Activated T-helper 2 cell treated with anti-CD3 and anti-CD28 coated beads, Interferon-gamma antibody, Interleukin-2, Interleukin-4, amounts not matched to agents 10 μg/mL and 5 μg/mL and 100 μg/mL, durations not matched to agents 14 hours and 24 hours and 36 hours (primary cell): ENCODE measurements at regions not wholly inside any gene's neighbourhood (a gene's known extent, or its start where the extent isn't known, plus 50 kb on each side); places are given as distances from the start of the nearest gene placed in this dataset.

Source experiments
- DNase-seq: peaks from one replicate; pipeline ENCODE4 v3.0.0; 2021; ENCODE audit warnings: low spot score
- H3K27ac Mint-ChIP-seq: one replicate; pipeline ENCODE4 v1.8.0; 2021; ENCODE audit warnings: mixed read lengths
- H3K27me3 Mint-ChIP-seq: one replicate; pipeline ENCODE4 v1.8.0; 2021; ENCODE audit warnings: low read depth, mixed read lengths
- H3K36me3 Mint-ChIP-seq: one replicate; pipeline ENCODE4 v1.8.0; 2021; ENCODE audit warnings: low read depth, mixed read lengths
- H3K4me1 Mint-ChIP-seq: one replicate; pipeline ENCODE4 v1.8.0; 2021; ENCODE audit warnings: low read depth, mixed read lengths
- H3K4me3 Mint-ChIP-seq: one replicate; pipeline ENCODE4 v1.8.0; 2021; ENCODE audit warnings: low read depth, mild to moderate bottlenecking, moderate library complexity, mixed read lengths
- H3K9me3 Mint-ChIP-seq: one replicate; pipeline ENCODE4 v1.8.0; 2021; ENCODE audit warnings: mixed read lengths
- intact Hi-C: fragments of 100-400 bp; cut with micrococcal nuclease; formaldehyde crosslinking; loops from one replicate; pipeline ENCODE4 v1.15.1; 2023

DNA sequence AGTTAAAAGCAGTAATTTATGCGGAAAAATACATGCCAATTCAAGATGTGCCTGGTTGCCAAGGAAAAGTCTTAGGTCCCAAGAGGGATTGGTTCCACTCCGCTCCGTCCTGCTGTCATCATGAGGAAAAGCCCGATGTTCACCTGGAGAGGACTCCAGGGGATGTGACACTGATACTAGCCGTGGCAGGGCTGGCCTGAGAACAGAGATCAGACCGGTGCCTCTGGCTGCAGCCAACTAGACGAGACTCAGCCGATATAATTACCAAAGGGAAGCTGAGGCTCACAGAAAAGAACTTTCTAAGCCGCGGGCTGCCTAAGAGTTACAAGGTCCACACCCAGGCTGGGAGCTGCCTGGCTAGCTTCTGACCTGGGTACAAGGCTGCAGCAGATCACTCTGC lies 81.3 kb upstream of the UNC5B start:
- H3K4me3 Mint-ChIP-seq, result no peak overlapping the region
- no peak for DNase-seq
- no peaks in the 10 kb centered on the region for H3K36me3 Mint-ChIP-seq
- H3K9me3 Mint-ChIP-seq, result no peaks in the 10 kb centered on the region
- no peak overlapping the region for H3K27ac Mint-ChIP-seq
- peaks cover 6% of the 10 kb centered on the region for H3K4me1 Mint-ChIP-seq
- peaks cover 19% of the 10 kb centered on the region for H3K27me3 Mint-ChIP-seq
- intact Hi-C loops, result no loop called here

DNA sequence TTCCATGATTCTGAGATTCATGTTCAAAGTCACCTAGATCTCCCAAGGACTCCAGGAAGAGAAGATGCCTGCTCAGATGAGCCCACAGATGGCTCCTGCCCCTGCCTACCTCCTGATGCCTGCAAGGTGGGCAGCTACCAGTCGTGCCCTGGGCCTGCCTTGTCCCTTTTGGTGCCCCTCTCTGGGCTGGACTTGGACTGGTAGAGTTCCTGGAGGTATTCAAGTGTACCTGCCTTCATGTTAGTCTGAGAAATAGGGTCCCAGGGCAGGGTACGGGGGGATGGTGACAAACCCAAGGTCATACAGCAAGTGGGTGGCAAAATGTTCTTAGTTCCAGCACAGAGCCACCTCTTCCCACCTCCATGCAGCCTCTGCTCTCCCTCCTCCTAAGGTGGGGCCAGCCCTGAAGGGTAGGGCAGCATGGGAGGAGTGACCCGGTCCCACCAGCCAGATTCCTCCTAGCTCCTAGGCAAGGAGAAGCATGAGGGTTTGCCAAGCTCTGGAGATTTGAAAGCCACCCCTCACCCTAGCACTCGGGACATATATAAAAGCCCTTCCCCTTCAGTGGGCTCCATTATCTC lies 80.8 kb upstream of the UNC5B start:
- Mint-ChIP-seq H3K27me3 (peaks cover 19% of the 10 kb centered on the region), H3K27ac (no peak overlapping the region), H3K9me3 (no peaks in the 10 kb centered on the region), H3K4me3 (no peak overlapping the region), H3K36me3 (no peaks in the 10 kb centered on the region), H3K4me1 (peaks cover 6% of the 10 kb centered on the region)
- intact Hi-C loops, result no loop called here
- DNase-seq, result no peak

DNA sequence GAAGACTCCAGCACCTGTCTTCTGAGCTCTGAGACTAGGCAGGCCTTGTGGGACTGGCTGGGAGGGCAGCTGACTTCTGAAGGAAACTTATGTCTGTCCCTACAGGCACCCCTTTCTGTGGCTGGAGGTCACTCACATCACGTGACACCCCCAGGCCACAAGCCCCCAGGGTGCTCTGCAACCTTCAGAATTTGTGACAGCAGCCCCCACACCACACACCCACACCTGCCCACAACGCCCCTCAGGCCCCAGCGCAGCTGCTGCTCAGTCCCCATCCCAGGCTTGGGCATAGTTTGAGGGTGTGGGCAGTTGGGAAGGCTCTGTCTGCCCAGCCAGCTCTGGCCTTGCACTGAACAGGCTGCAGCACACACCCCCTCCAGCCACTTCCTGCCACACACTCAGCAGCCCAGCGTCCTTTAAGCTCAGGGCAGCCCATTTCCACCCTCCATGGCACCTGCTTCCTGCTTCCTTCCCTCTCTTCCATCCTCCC lies 80.0 kb upstream of the UNC5B start:
- Mint-ChIP-seq H3K4me3 (no peak overlapping the region), H3K4me1 (peaks cover 6% of the 10 kb centered on the region), H3K27me3 (peaks cover 18% of the 10 kb centered on the region), H3K27ac (no peak overlapping the region), H3K9me3 (no peaks in the 10 kb centered on the region), H3K36me3 (no peaks in the 10 kb centered on the region)
- intact Hi-C loops, result no loop called here
- no peak for DNase-seq

DNA sequence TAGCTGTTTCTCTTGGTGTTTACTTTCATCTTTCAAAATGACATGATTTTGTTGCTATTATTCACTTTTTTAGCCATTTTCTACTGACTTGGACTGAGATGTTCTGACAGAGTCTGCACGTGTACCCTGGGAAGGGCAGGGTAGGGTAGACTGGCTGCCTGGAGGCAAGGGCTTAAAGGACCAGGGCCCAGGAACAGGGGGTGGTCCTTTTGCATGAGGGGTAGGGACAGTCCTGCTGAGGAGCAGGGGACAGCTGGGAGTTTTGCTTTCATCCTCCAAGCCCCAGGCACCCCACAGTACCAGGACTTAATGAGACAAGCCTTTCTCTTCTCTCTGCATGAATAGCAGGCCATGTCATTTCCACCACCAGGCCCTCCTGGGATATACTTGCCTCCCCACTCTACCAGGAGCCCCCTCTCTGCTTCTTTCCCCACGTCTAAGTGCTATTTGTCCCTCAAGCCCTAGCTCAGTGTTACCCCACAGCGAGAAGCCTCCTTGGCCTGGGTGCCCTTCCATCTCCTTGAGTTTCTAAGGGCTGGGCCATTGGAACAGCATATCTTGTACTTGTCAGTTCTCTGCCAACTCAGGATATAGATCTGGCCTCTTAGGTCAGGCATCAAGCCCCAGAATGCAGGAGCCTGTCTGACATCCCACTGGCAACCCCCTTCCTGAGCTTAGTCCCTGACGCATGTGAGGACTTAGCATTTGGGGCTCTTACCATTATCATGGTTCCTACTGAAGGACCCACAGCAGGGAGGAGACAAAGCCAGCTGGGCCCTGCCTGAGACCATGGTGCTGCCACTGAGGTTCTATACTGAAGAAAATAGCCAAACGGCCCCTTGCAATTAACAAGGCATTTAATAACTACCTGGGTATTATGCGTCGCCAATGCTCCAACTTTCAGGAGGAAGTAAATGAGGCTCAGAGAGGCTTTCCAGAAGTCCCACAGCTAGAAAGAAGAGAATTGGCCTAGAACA lies 78.4 kb upstream of the UNC5B start:
- Mint-ChIP-seq H3K9me3 (no peaks in the 10 kb centered on the region), H3K36me3 (no peaks in the 10 kb centered on the region), H3K27ac (no peak overlapping the region), H3K27me3 (peaks cover 9% of the 10 kb centered on the region), H3K4me1 (no peaks in the 10 kb centered on the region), H3K4me3 (no peak overlapping the region)
- intact Hi-C loops, result no loop called here
- DNase-seq, result no peak

DNA sequence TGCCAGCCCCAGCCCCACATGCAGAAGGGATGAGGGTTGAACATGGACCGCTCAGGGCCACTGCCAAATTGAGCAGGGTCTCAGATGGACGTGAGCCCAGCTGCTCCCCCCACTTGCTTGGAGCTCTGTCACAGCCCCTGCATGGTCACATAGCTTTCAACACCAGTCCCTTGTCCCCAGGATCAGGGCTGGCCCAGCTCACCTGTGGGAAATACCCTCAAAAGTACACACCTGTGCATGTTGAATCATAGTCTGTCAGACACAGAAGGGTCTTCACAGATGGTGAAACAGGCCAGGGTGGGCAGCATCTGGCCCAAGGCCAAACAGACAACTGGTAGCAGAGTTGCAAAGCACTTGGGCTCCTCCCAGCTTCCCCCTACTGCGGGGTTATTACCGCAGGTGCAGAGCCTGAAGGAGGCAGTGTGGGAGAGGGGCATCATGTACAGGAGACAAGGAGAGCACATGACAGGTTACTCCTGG lies 77.6 kb upstream of the UNC5B start:
- Mint-ChIP-seq H3K27ac (no peak overlapping the region), H3K27me3 (peaks cover 9% of the 10 kb centered on the region), H3K36me3 (no peaks in the 10 kb centered on the region), H3K9me3 (no peaks in the 10 kb centered on the region), H3K4me1 (no peaks in the 10 kb centered on the region), H3K4me3 (no peak overlapping the region)
- no peak for DNase-seq
- intact Hi-C loops, result no loop called here

DNA sequence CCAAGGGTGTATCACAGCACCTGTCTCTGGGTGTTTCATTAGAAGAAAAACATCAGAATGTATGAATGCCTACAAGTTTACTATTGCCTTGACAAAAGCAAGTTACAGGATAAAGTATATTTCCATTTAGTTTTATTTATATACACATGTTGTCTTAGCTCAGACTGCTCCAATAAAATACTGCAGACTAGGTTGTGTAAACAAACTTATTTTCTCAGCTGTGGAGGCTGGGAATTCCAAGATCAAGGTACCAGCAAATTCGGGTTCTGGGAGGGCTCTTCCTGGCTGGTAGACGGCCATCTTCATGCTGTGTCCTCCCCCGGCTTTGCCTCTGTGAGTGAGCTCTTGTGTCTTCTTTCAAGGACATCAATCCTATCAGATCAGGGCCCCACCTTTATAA lies 77.1 kb upstream of the UNC5B start:
- DNase-seq, result no peak
- Mint-ChIP-seq H3K27me3 (peaks cover 8% of the 10 kb centered on the region), H3K36me3 (no peaks in the 10 kb centered on the region), H3K4me1 (no peaks in the 10 kb centered on the region), H3K27ac (no peak overlapping the region), H3K4me3 (no peak overlapping the region), H3K9me3 (no peaks in the 10 kb centered on the region)
- intact Hi-C loops, result no loop called here

DNA sequence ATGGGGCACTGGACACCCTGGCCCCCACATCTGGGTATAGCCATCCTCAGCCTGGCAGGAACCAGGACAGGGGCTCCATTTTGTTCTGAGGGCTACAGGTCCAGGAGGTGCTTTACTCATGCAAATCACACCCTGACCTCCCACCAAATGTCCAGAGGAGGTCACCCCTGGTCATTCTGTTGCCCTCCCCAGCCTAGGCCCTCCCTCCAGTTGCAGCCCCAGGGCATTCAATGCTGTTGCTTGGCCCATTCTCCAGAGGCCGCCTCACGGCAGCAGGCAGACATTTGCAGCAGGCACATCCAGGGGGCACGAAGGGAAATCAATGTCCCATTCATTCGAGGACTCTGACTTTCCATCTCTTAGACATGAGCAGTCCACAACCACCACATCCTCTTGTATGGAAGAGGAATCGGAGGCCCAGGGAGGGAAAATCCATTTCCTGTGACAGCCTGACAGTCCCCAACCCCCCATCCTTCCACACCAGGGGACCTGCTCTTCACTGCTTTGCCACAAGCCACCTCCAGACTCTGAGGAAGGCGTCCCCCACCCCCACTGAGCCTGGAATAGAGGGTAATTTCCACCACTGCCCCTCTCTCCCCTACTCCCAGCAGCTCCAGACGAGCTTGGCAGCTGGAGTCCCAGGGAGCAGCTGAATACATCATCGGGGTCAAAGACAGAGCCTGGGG lies 76.2 kb upstream of the UNC5B start:
- DNase-seq, result no peak
- intact Hi-C loops, result no loop called here
- H3K27ac Mint-ChIP-seq, result no peak overlapping the region
- no peak overlapping the region for H3K4me3 Mint-ChIP-seq
- H3K4me1 Mint-ChIP-seq, result no peaks in the 10 kb centered on the region
- no peaks in the 10 kb centered on the region for H3K27me3 Mint-ChIP-seq
- no peaks in the 10 kb centered on the region for H3K9me3 Mint-ChIP-seq
- no peaks in the 10 kb centered on the region for H3K36me3 Mint-ChIP-seq

DNA sequence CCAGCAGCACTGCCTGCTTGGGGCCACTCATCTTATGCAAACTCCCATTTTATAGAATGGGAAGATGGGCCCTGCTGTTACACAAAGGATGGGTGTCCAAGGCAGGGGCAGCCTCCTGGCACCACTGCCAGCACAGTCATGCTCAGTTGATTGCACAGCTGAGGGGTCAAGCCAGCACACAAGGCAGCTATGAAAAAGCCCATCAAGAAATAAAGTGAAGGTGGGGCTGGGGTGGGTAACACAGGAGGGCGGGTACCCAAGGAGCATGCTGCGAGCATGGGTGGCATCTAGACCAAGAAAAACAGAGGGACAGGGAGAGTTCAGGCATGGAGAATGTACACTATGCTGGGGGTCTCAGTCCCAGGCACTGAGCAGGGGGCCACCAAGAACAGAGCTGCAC lies 74.7 kb upstream of the UNC5B start:
- Mint-ChIP-seq H3K9me3 (no peaks in the 10 kb centered on the region), H3K27ac (no peak overlapping the region), H3K36me3 (no peaks in the 10 kb centered on the region), H3K27me3 (no peaks in the 10 kb centered on the region), H3K4me3 (no peak overlapping the region), H3K4me1 (no peaks in the 10 kb centered on the region)
- no peak for DNase-seq
- intact Hi-C loops, result no loop called here

DNA sequence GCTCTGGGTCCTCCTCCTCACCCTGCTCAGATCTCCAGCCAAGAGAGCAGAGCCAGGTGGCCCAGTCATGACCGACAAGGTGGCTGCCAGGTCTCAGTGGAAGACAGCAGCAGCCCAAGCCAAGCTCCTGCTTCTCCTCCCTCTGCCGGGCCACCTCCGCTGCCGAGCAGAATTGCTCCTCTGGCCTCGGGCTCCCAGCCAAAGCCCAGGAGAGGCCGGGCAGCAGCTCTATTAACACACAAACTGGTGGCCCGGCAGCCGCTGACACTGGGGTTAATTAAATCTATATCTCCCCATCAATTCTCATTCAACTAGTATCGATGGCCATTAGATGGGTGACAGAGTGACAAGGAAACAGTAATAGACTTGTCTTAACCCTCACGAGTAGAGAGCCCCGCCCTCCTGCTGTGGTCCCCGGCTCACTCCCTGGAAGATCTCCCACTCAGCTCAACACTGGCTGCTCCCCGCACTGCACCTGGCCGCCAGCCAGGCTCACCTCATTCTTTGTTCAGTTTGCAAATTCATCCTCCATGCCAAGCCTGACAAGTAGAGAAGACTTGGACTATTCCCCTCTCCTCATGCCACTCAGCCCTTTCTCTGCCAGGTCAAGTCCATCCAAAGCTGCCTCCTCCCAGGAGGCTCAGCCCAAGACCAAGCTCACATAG lies 74.1 kb upstream of the UNC5B start:
- Mint-ChIP-seq H3K9me3 (no peaks in the 10 kb centered on the region), H3K4me1 (no peaks in the 10 kb centered on the region), H3K27ac (no peak overlapping the region), H3K36me3 (no peaks in the 10 kb centered on the region), H3K4me3 (no peak overlapping the region), H3K27me3 (no peaks in the 10 kb centered on the region)
- intact Hi-C loops, result no loop called here
- DNase-seq, result no peak

DNA sequence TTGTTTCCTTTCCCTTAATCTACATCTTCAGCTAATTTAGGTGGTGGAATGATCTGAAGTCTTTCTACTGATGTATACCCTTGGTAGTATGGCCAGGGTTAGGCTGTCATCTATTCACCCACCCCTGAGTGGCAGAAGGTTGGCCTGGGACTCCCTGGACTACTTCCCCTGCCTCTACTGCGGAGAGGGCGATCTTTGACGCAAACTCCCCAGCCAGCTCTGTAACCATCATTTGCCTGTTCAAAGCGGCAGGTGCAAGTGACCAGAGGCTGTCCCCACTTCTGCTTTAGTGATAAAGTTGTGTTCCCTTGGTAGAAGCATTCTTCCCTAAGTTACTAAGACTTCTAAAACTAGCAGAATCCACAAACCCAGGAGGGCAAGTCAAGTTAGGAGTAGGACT lies 70.8 kb upstream of the UNC5B start:
- H3K4me3 Mint-ChIP-seq, result no peak overlapping the region
- H3K27ac Mint-ChIP-seq, result no peak overlapping the region
- H3K4me1 Mint-ChIP-seq, result no peaks in the 10 kb centered on the region
- intact Hi-C loops, result no loop called here
- no peak for DNase-seq
- H3K9me3 Mint-ChIP-seq, result no peaks in the 10 kb centered on the region
- H3K36me3 Mint-ChIP-seq, result no peaks in the 10 kb centered on the region
- H3K27me3 Mint-ChIP-seq, result no peaks in the 10 kb centered on the region

DNA sequence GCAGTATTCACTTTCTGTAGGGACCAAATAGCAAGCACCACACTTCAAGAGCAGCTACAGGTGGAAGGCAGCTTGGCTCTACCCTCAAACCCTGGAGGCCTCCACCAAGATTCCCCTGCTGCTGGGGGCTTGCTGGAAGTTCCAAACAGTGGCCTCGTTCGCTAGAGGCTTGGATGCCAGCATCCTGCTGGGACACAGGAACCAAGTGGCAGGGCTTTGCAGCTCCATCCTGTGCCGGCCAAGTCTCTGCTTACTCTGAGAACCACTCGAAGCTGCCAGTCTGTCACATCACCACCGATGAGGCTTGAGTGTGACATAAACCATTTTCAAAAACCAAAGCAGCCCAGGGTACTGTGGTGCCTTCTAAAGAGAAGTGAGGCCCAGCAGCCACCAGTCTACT lies 69.2 kb upstream of the UNC5B start:
- no peak overlapping the region for H3K4me3 Mint-ChIP-seq
- H3K27me3 Mint-ChIP-seq, result peaks cover 2% of the 10 kb centered on the region
- no peaks in the 10 kb centered on the region for H3K4me1 Mint-ChIP-seq
- no peak overlapping the region for H3K27ac Mint-ChIP-seq
- no peaks in the 10 kb centered on the region for H3K36me3 Mint-ChIP-seq
- H3K9me3 Mint-ChIP-seq, result no peaks in the 10 kb centered on the region
- no peak for DNase-seq
- intact Hi-C loops, result no loop called here

DNA sequence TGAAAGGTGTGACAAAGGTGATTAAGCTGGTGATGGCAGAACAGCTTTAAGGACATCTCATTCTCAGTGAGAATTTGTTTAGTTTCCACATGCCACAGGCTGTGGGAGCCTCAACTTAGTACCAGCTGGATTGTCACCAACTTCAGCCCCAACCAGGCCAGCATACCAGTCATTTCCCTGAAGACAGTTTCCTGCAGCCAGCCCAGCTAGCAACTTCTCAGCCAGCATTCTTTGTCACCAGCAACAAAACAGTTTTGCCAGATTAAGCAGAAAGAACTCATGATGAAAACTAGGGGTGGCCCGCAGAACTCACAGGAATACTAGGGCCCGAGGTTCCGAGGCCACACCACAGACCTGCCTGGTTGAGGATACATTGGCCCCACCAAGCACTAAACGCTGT lies 68.8 kb upstream of the UNC5B start:
- H3K27ac Mint-ChIP-seq, result no peak overlapping the region
- H3K36me3 Mint-ChIP-seq, result no peaks in the 10 kb centered on the region
- peaks cover 2% of the 10 kb centered on the region for H3K27me3 Mint-ChIP-seq
- DNase-seq, result no peak
- no peaks in the 10 kb centered on the region for H3K9me3 Mint-ChIP-seq
- no peaks in the 10 kb centered on the region for H3K4me1 Mint-ChIP-seq
- H3K4me3 Mint-ChIP-seq, result no peak overlapping the region
- intact Hi-C loops, result no loop called here
